Suppressor macrophage (primary cell): ENCODE measurements at regions not wholly inside any gene's neighbourhood (a gene's known extent, or its start where the extent isn't known, plus 50 kb on each side); places are given as distances from the start of the nearest gene placed in this dataset.

ENCODE experiments used
- DNase-seq, 4 experiments: peaks; one replicate each; pipeline ENCODE4 v3.0.0-alpha.2; 2020 to 2022

GRCh38 chr2:43052204-43052943, 174.0 kb downstream of the ZFP36L2 start:
- DNase-seq: no peak

DNA sequence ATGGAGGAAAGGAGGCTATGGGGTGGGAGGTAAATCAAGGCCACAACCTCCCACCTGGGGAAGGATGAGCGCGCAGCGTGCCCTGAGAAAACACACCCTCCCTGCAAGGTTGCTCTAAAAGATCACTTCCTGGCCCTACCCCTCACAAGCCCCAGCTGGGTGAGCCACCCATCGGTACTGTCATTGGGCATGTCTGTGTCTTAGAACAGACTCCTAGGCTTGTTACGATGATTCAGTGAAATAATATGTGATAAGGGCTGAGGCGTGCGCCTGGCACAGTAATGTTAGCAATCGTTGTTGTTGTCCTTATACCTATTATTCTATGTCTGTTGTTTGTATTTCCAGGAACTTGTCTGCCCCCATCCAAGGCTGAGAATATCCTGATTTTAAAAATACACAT, 175.1 kb downstream of the ZFP36L2 start:
- DNase-seq: no peak

GRCh38 chr2:43050866-43051265, 175.5 kb downstream of the ZFP36L2 start:
- DNase-seq: no peak

- peak in 2 of 4 experiments; percentile 32 to 33 for DNase-seq
Observed at GRCh38 chr2:43049836-43050801, 176.3 kb downstream of the ZFP36L2 start.

DNA sequence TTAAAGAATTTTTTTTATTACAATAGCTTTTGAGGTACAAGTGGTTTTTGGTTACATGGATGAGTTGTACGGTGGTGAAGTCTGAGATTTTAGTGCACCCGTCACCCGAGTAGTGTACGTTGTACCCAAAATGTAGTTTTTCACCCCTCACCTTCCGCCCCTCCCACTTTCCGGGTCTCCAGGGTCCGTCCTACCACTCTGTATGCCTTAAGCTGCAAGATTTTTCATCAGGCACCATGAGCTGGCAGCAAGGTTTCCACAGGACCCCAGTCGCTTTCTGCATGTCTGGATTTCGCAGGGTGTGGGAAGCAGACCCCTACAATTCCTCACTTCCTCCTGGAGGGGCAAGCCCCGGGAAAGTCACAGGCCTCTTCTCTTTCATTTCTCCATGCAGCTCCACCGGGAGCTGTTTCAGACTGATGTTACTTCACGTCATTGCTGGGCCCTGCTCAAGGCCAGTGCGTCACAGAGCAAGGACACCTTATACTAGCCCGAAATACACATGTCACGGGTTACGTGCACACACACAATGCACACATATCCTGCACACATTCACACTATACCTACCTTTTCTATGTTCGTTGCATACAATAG, 179.1 kb downstream of the ZFP36L2 start:
- DNase-seq: no peak

DNA sequence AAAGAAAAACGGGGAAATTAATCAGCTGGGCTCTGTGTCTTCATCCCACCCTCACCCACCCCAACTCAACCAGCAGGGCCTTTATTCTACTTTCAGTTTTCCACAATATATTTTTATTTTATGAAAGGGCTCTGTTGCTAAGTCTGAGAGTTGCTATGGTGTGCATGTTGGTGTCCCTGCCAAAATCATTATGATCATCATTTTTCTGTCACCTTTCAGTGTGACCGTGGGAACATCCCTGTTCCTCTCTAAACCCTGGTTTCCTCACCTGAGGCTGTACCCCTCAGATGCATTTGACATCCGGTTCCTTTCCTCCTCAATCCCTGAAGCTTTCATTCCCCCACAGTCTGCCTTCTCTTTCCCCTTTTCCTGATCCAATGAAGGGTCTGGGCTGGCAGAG, 180.5 kb downstream of the ZFP36L2 start:
- DNase-seq: no peak

GRCh38 chr2:43044093-43044681, 182.2 kb downstream of the ZFP36L2 start:
- no peak for DNase-seq

DNA sequence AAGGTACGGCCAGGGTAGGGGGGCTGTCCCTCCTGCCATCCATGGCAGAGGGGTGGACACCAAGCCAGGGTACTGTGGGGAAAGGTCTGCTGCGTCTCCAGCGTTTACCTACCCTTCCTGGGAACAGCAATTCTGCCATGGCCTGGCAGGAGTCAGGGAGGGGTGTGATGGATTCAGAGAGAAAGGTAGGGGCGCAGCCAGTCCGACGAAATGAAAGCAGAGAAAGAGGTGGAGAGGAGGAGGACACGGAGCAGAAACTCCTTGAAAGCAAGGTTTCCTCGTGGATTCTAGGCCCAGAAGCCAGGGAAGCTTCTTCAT, 182.9 kb downstream of the ZFP36L2 start:
- no peak for DNase-seq

DNA sequence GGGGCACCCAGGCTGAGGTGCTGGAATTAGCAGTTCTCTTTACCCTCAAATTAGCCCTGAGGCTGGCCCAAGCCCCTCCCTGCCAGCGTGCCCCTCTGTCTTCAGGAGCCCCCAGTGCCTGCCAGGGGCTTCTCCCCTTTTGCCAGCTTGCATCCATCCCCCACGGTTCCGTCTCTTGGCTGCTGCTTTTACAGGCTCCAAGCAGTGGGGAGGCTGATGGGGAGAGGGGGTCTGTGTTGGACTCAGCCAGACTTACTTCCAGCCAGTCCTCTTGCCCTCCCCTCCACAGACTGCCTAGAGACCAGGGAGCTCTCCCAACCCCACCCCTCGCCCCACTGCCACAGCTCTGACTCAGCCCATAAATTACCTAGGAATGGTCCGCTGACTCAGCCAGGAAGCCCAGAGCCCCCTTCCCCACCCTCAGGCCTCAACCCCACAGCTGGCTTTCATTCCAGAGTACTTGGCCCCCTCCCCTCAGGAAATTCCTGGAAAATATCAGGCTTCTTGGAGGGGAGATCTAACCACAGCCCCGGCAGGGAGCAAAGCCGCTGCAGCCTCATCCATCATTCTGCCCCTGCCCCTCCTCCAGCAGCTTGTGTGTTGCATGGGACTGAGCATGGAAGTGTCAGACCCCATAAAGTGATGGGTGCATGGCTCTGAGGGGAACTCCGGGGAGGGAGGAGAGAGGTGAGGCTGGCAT, 184.6 kb downstream of the ZFP36L2 start:
- no peak for DNase-seq

DNA sequence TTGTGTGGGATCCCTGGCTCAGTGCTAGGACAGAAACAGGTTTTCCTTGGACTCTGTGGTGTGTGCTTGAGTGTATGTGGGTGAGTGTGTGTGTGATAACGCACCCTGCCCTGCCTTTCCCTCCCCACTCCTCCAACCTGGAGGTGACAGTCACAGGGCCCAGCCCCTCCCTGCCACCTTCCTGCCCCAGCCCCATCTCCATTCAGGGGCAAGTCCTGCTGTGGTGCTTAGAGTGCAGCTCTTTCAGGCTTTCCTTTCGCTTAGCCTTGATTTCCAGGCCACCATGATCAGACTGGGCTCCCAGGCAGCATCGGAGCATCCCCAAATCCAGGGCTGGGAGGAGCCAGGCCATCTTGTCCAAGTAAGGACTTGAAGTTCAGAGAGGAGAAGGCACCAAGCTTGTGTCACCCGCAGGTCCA, 185.2 kb downstream of the ZFP36L2 start:
- no peak for DNase-seq

DNA sequence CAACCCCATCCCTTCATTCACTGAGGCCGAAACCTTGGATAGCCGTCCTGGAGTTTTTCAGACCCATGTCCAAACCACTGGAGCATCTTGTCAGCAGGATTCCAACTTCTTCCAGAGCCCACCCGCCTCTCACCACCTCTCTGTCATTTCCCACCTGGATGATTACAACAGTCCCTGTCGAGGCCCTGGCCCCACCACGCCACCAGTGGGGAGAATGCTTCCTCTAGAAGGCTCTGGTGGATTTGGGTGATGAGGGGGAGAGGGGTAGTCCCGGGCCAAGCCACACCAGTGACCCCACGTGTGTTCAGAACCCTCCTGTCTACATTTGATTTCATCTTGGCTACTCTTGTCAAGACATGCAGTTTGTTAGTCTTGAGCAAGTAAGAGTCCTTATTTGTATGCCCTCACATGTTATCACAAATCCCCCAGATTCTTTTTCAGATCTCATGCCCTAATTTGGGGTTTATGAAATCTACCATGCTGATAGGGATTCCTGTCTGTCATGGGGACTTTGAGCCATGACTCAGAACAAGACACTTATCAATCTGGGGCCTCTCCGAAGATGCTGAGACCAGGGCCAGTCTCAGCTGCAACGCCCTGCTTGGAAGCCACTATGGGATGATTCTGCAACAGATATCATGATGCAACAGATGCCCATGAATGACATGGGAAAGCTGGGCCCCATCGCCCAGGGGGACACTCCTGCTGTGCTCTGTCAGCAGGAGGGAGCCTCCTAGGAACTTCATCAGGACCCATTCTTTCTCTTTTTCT, 186.1 kb downstream of the ZFP36L2 start:
- no peak for DNase-seq

GRCh38 chr2:43039376-43040080, 186.9 kb downstream of the ZFP36L2 start:
- peak in 3 of 4 experiments; percentile 18 to 47 (median 46) for DNase-seq

DNA sequence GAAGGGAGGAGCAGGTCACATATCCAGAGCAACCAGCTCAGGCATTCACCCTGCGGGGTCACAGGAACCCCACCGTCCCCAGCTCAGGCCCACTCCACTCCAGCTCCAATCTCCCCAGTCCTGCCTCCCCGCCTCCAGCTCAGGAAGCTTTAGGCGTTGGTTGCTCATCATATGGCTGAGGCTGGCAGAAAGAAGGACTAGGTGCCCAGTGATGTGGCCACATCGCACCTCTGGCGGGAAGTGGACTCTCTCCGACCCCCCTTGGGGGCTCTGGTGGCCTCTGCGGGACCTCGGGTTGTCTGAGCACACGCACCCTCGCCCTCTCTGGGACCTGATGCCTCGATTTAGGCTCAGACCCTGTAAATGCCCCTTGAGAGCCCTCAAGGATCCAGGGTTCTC, 187.7 kb downstream of the ZFP36L2 start:
- DNase-seq: no peak

DNA sequence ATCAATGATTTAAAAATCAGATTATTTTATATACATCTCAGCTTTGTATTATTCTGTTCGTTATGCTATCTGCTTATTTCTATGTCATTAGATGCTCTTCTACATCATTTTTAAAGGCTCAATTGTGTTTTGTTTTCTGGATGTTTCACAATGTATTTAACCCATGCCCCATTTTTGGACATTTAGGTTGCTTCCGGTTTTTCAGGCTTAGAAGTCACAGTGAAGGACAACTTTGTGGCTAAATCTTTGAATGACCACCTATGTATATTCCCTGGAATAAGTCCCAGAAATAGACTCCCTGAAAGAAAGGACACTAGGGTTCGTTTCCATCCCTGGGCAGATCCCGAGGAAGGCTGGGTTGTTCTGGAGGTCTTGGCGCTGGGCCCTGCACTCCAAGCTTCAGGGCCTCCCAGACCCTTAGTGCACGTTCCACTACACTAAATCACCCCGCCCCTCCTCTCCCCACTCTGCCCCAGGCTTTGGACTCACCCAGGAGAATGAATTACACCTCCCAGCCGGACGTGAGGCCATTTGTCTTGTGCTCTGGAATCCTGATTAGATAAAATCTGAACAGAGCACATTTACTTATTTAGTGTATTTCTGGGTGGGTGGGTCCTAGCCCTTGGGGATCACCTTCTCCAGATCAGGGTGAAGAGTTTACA, 188.2 kb downstream of the ZFP36L2 start:
- no peak for DNase-seq

GRCh38 chr2:43035922-43036321, 190.5 kb downstream of the ZFP36L2 start:
- no peak for DNase-seq

- no peak for DNase-seq
Observed at GRCh38 chr2:43034921-43035320, 191.5 kb downstream of the ZFP36L2 start.

- DNase-seq: no peak
Observed at GRCh38 chr2:43034242-43034619, 192.2 kb downstream of the ZFP36L2 start.

GRCh38 chr2:43033466-43034241, 192.8 kb downstream of the ZFP36L2 start:
- no peak for DNase-seq

DNA sequence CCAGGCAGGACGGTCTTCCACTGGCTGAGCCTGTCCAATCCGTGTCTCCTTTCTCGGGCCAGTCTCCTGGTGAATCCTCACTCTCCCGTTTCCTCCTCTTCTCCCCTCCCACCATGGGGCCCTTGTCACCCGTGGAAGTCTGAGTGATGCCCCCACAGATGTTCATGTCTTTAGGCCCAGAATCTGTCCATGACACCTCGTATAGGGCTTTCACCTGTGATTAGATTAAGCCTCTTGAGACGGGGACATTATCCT, 193.5 kb downstream of the ZFP36L2 start:
- no peak for DNase-seq
